Hippocampal formation (tissue), 2 donors: ENCODE measurements at regions not wholly inside any gene's neighbourhood (a gene's known extent, or its start where the extent isn't known, plus 50 kb on each side); places are given as distances from the start of the nearest gene placed in this dataset.
"Not testable (repeated sequence)": the region's sequence is repeated elsewhere in the genome, so short reads cannot be mapped to it uniquely, and the experiment has no call there.

Experiments used
- DNase-seq, 2 donors: peaks; one replicate each; lab custom pipeline; 2025; lab: John Stamatoyannopoulos, UW

DNA sequence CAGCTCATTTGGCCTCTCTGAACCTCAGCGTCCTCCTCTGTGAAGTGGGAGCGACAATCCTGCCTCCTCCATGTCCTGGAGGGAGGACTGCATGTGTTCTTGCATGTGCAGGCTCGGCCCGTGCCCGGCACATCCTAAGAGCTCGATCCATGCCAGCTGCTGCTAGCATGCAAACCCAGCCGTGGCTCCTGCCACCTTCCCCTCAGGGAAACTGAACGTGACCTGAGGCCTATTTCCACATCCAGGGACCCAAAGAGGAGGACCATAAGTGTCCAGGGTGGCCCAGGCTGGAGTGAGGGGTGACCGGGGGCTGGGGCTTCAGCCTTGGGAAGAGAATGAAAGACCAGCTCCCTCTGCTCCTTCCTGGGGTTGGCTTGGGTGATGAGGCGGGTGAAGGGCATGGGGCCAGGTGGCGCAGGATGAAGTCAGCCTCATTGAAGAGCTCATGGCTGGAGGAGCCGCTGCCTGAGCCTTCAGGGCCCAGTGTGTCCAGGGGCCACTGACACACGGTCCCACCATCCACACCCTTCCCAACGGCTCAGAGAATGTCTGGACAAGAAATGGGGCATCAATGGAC lies 115.7 kb upstream of the AKAP13 start:
- not testable (repeated sequence) for DNase-seq

DNA sequence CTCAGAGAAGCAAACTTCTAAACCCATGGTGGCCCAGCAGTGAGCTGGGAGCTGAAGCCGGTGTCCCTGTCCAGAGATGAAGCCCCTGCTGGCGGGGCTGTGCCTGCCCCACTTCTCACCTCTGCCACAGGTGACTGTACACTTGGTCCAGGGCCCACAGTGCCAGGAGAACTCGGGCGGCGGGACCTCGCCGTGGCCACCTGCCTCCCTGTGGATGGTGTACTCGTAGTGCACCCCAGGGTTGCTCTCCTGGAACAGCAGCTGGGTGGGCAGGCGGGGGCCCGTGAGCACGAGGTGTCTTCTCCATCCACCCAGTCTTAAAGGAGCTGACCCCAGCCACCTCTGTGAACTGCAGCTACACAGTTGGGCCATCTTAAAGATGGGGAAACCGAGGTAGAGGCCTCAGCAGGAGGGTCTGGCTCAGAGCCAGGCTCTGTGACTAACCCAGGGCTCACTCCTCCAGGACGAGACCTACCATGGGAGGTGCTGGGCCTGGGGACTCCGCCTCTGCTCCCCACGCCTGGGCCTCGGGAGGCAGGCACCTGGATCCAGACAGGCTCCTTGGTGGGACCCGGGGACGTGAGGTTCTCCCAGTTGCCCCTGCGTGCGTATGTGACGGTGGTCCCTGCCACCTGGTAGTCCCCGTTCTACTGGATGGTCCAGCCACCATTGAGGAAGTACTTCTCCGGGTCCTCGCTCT lies 113.1 kb upstream of the AKAP13 start:
- not testable (repeated sequence) for DNase-seq

DNA sequence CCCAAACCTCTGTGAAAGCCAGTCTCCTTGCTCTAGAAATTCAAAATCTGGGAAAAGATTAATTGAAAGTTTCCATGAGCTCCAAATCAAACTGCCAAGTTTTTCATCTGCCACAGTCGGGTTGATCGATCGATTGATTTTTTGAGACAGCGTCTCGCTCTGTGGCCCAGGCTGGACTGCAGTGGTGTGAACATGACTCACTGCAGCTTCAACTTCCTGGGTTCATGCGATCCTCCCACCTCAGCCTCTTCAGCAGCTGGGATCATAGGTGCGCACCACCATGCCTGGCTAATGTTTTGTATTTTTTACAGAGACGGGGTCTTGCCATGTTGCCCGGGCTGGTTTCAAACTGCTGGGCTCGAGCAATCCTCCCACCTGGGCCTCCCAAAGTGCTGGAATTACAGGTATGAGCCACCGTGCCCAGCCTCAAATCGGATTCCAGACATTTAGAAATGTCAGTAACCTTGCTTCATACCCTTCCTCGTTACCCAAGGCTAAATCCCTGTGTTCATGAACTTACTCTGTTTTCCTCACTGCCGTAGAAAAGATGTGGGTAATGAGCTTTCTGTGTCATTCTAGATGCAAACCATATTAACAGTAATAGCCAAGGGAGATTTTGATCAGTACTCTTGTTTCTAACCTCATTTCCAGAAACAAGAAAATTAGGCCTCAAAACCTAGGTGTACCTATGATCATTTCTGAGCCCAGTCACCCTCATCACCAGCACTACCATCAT lies 105.9 kb upstream of the AKAP13 start:
- DNase-seq = no peak

DNA sequence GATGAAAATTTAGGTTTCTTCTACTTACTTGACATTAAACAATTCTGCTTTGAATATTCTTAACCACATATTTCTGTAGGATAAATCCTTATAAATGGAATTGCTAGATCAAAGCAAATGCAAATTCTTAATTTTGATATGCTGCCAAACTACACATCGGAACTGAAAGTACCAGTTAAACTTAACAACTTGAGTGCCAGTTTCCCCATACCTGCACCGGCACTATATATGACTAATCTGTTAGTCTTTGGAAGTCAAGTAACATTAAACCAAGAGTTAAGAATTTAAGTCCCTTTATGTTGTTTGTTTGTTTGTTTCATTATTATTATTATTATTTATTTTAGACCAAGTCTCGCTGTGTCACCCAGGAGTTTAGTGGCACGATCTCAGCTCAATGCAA lies 103.9 kb upstream of the AKAP13 start:
- DNase-seq = no peak

DNA sequence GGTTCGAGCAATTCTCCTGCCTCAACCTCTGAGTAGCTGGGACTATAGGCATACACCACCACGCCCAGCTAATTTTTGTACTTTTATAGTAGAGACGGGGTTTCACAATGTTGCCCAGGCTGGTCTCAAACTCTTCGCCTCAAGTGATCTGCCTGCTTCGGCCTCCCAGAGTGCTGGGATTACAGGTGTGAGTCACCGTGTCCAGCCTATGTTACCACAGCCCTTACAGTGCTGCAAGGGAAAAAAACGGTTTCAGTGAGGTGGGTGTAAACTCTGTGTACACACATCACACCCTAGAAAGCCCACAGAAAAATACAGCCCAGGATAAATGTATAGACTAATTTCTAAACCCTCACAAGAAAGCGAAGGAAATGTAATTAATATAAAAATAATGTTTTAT lies 103.5 kb upstream of the AKAP13 start:
- no peak for DNase-seq

DNA sequence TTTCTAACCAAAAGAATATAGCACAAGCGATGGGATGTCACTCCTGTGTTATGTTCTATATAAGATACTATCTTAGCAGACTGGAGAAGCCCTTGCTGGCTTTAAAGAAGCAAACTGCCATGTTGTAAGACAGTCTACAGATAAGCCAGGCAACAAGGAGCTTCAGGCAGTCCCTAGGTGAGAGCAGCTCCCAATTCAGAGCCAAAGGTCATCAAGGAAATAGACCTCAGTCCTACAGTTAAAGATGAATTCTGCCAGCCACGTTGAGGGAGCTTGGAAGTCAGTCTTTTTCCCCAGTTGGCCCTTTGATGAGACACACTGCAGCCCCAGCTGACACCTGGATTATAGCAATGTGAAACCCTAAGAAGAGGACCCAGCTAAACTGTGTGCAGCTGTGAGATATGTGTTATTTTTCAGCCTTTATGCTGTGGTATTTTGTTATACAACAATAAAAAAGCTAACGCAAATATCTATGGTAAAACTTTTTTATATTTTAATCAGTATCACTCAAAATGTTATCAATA lies 102.5 kb upstream of the AKAP13 start:
- DNase-seq = no peak

DNA sequence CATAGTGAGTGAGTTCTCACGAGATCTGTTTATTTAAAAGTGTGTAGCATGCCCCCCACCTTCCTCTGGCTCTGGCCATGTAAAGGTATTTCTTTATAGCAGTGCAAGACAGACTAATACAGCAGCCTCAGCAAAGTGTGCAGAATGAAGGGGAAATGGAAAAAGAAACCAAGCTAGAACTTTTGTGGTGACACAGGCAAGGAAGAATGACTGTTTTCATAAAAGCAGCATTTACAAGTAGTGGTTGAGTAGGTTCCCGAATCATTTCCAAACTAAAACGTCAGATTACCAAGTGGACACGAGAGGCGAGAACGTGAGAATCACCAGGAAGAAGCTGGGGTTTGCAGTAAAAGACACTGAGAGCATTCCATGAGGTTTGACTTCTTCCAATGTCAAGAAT lies 100.2 kb upstream of the AKAP13 start:
- DNase-seq = no peak

DNA sequence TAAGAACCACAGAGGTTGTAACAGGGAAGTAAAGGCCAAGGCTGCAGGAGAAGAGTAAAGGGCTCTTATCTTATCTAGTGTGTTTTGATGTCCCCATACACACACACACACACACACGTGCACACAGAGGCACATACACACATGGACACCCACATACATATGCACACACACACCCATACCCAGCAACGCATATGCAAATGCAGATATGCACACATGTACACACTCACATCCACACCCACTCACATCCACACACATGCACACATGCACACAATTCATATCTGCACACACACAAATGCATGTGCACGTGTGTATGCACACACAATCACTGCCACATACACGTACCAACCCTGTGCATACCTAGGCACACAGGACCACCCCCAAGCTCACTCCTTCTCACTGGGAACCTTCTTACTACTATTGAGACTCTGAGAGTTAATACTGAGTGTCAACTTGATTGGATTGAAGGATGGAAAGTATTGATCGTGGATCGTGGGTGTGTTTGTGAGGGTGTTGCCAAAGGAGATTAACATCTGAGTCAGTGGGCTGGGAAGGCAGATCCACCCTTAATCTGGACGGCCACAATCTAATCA lies 99.0 kb upstream of the AKAP13 start:
- DNase-seq = no peak

DNA sequence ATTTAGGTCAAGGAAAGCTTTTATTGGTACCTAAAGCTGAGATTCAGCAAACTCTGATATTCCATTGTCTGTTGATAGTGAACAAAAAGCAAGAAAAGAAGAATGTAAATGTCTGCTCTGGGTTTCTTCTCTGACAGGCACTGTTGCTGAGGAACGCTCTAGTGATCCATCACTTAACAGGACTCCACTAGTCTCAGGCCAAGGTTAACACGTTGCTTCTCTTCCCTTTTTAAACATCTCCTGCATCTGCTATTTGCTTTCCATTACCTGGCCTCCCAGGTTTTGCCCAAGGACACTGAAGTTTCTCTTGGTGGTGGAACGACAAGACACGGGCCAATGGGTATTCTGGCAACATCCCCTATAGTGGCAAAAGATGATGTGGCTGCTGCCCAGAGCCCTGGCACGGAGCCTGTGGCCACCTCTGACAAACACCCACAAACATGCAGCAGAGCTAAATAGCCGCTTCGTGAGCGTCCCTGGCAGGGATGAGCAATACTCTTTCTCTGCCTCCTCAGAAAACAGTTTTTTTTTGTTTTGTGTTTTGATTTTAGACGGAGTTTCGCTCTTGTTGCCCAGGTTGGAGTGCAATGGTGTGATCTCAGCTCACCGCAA lies 97.8 kb upstream of the AKAP13 start:
- no peak for DNase-seq

DNA sequence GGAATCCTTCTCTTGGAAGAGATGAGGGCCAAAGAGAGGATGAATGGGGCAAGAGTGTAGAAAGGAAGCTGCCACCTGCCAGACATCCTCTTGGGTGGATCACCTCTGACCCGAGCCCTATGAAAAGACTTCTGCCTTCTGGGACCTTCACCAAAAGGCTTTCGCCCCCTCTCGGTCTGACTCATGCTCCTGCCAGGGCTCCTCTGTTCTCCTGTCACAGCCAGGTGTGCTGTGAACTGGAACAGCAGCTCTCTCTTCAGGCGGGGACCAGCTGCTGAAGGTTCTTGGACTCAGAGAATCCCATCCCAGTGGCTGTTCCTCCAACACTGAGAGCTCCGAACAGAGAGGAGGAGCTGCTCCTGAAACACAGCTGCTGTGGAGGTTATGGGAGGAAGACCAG lies 96.6 kb upstream of the AKAP13 start:
- DNase-seq = not testable (repeated sequence)

DNA sequence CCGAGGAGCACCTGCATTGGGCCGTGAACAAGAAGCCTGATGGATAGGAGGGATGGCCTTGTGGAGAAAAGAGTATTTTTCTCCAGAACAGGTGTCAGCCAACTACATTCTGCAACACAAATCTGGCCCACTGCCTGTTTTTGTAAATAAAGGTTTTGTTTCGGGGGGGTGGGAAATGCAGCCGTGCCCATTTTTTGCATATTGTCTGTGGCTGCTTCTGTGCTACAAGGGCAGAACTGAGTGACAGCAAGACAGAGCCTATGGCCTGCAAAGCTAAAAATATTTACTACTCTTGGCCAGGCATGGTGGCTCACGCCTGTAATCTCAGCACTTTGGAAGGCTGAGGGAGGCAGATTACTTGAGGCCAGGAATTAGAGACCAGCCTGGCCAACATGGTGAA lies 95.9 kb upstream of the AKAP13 start:
- no peak for DNase-seq

DNA sequence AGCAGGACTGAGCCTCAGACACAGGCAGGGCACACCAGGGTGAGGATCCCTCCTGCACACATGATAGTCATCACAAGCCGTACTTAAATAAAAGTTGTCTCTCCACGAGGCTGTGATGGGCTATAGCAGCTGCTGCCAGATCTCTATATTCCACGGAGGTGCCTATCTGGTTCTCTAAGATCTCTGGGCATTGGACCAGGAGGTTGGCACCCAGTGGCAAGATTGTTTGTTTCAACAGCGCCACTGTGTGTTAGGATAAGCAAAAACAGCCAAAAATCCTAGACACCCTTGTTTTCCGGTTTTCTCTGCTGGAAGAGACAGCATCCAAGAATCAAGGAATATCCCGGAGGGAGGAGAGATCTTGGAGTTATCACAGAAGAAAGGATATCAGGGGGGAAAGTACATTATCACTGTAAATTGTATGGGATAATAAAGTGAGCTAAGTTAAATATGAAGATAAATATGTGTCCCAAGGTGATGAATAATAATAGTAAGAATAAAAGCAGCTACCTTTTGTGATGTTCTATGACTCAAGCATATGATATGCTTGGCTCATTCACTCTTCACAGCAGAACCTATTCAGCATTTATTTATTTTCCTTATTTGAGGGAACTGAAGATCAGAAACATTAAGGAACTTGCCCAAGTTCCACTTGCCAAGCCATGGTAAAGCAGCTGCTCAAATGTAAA lies 90.6 kb upstream of the AKAP13 start:
- DNase-seq = peak in 1 of 2 donors; percentile 22

DNA sequence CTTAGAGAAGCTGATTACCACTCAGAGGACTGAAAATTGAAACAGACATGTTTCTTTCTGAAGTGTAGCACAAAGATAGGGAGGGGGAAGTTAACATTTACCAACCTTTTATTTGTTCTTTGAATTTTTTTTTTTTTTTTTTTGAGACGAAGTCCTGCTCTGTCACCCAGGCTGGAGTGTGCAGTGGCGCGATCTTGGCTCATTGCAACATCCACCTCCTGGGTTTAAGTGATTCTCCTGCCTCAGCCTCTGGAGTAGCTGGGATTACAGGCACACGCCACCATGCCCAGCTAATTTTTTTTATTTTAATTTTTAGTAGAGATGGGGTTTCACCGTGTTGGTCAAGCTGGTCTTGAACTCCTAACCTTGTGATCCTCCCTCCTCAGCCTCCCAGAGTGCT lies 87.8 kb upstream of the AKAP13 start:
- not testable (repeated sequence) for DNase-seq

DNA sequence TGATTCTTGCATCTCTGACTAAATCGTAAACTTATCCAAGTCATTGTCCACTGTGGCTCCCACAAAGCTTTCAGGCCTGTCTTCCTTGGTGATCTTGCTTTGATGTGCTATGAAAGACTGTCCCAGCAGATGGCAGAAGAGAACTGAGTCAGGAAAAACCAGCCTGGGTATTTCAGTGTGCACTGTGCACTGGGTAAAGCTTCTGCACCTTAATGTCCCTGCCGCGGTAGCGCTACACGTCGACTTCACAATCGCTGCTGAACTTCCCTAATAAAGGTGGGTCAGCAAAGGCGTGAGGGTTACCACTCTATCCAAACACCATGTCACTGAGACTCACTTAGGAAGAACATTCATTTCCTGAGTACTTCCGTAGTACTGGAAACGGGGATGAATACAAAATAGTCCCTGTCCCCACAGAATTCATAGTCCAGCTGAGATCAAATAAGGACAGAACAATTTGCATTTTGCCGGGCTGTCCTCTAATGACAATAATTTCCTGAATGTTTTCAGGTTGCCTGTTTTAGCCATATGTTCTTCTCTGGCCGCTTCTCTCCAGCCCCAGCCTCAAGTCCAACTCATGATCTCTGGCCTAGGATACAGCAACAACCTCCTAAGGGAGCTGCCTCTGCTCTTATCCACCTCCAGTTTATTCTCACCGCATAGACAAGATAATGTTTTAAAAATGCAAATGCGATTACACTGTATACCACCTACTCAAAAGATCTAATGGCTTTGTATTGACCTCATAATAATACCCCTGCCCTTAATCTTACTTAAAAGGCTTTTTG lies 83.6 kb upstream of the AKAP13 start:
- peak; percentile 49 to 56 for DNase-seq

DNA sequence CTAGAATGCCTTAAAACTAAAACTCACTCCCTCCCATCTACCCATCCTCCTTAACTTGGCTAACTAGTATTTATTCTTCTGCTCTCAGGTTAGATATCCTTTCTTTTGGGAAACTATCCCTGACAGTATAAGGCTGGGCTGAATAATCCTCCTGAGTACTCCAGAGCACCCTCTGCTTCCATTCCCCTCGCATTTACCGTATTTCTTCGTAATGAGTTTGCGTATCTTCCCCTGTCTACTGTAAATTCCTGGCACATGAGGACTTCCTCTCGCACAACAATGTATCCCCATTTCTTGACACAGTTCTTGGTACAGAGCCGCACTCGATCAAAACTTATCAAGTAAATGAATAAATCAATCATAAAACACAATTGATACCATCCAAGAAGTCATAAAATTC lies 82.9 kb upstream of the AKAP13 start:
- DNase-seq = no peak

DNA sequence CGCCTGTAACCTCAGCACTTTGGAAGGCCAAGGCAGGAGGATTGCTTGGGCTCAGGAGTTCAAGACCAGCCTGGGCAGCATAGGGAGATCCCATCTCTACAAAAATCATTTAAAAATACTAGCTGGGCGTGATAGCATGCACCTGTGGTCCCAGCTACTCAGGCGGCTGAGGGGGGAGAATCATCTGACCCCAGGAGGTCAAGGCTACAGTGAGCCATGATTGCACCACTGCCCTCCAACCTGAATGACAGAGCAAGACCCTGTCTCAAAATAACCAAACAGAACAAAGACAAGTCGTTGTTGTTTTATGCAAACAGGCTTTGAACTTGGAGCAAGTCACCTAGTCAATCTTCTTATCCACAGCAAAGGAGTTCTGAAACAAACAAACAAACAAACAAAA lies 82.0 kb upstream of the AKAP13 start:
- DNase-seq = no peak

DNA sequence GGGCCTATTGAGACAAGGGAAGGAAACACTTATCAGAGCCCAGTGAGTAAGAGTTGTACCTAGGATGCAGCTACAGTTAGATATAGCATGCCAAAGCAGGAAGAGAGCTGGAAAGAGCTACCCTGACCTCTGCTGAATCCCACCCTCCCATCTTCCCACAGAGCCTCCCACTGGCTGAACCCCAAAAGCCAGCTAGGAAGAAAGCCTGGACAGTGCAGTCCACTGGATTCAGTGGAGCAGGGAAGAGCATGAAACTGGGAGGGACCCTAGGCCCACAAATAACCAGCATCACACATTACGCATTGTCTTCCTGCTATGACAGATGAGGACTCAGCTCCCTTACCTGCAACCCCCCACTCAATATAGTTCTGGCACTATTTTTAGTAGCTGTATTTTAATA lies 81.5 kb upstream of the AKAP13 start:
- no peak for DNase-seq

DNA sequence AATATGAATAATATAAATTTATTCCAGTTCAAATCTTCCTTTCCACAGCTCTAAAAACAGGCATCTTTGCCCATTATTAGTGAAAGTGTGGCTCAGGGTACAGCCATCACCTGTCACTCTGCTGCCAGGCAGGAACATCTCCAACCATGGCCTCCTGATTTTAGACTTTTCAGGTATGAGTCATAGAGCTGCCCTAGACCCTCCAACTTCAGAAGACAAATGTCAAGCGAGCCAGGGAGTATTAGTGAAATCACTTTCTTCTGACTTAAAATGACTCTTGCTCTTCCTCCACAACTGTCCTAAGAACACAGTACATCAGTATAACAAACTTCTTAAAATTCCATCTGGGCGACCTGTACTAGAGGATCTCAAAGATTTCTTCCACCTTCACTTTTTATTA lies 78.1 kb upstream of the AKAP13 start:
- DNase-seq = no peak

DNA sequence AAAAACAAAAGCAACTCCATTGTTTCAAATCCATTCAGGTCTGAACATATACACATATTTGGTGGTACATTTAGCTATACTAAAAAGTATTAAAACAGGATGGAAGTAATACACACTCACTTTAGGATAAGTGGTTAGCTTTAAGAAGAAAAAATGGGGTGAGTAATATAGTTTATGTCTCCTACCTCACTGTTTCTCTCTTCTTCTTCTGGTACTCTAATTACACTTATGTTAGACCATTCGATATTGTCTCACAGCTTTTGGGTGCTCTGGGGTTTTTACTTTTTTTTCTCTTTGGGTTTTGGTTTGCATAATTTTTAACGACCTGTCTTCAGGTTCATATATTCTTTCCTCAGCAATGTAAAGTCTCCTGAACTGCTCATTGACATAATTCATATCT lies 75.4 kb upstream of the AKAP13 start:
- no peak for DNase-seq

DNA sequence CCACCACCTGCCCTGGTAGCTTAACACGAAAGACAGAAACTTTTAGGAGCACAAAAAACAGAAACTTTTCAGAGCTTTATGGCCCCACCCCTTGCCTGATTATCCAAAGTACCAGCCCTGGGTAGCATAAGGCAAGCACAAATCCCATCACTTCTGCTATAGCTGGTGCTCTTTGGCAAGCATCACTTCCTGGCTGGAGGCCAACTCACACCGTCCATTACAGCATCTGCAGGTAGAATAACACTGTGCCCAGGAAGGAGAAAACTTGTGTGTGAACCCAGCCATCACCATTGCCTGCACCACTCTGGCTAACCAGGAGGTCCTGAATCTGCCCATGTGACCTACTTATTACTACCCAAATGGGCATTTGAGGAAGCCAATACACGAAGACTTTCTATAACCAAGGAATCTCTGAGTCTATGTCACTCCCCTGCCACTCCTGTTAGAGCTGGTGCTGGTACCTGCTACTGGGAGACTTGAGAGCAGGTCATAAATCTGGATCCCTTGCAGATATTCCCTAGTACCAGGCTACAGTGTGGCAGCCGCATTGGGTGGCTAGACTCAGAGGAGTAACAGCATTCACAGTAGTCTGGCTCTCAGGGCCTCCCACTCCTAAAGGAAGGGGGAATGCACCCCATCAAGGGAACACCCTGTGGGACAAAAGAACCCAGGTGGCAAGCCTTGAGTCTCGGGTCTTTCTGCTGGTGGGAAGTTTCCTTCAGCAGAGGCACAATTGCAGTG lies 73.3 kb upstream of the AKAP13 start:
- no peak for DNase-seq
